Natural killer cell (primary cell): ENCODE measurements at regions not wholly inside any gene's neighbourhood (a gene's known extent, or its start where the extent isn't known, plus 50 kb on each side); places are given as distances from the start of the nearest gene placed in this dataset.

Experiments
- ATAC-seq, 3 donors: fragments of 150-1000 bp in 2 of 3; fragments of 200-7000 bp in 1 of 3; cut with Tn5 transposase; 1 replicate in 1 of 3; 2 replicates in 2 of 3; pipeline ENCODE4 v1.10.0; 2021; ENCODE audit warnings: mild to moderate bottlenecking in 2 of 3, moderate library complexity in 2 of 3
- DNase-seq, 2 donors: peaks; one replicate each; pipeline versions ENCODE4 v3.0.0 to v3.0.0-alpha.2; 2013 to 2021; ENCODE audit warnings: mixed read lengths in 1 of 2
- H3K27ac ChIP-seq: one replicate; pipeline ENCODE4 v1.5.1; 2013; ENCODE audit warnings: mild to moderate bottlenecking, low read length
- H3K27me3 ChIP-seq: one replicate; pipeline ENCODE4 v1.6.1; 2013; ENCODE audit warnings: low read length; ENCODE audit not compliant: control insufficient read depth, insufficient read depth
- H3K36me3 ChIP-seq: one replicate; pipeline ENCODE4 v1.6.1; 2013; ENCODE audit warnings: low read length; ENCODE audit not compliant: control insufficient read depth, insufficient read depth
- H3K4me1 ChIP-seq: one replicate; pipeline ENCODE4 v1.6.1; 2013; ENCODE audit warnings: low read length; ENCODE audit not compliant: control insufficient read depth, insufficient read depth
- H3K4me3 ChIP-seq: one replicate; pipeline ENCODE4 v1.5.1; 2013; ENCODE audit warnings: low read length
- H3K9me3 ChIP-seq: one replicate; pipeline ENCODE4 v1.6.1; 2013; ENCODE audit warnings: low read length; ENCODE audit not compliant: control insufficient read depth, insufficient read depth
- H3K27ac Mint-ChIP-seq, 2 donors: one replicate each; pipeline ENCODE4 v1.8.0; 2022; ENCODE audit warnings: mild to moderate bottlenecking in 2 of 2, mixed read lengths in 2 of 2, moderate library complexity in 1 of 2
- H3K27me3 Mint-ChIP-seq, 2 donors: one replicate each; pipeline ENCODE4 v1.8.0; 2022; ENCODE audit warnings: low read depth in 2 of 2, mixed read lengths in 2 of 2
- H3K36me3 Mint-ChIP-seq: one replicate; pipeline ENCODE4 v1.8.0; 2022; ENCODE audit warnings: mixed read lengths
- H3K4me1 Mint-ChIP-seq, 2 donors: one replicate each; pipeline ENCODE4 v1.8.0; 2022; ENCODE audit warnings: mixed read lengths in 2 of 2
- H3K4me3 Mint-ChIP-seq: one replicate; pipeline ENCODE4 v1.8.0; 2022; ENCODE audit warnings: mild to moderate bottlenecking, moderate library complexity, mixed read lengths
- H3K9me3 Mint-ChIP-seq, 2 donors: one replicate each; pipeline ENCODE4 v1.8.0; 2022; ENCODE audit warnings: mixed read lengths in 2 of 2
- WGBS: methylation state at CpG from one replicate; pipeline ENCODE4 v1.1.7; 2013; ENCODE audit warnings: missing lambda C conversion rate; ENCODE audit not compliant: insufficient coverage; 5-methylcytosine and 5-hydroxymethylcytosine counted together
- intact Hi-C: fragments of 100-400 bp; cut with micrococcal nuclease; formaldehyde crosslinking; loops from one replicate; pipeline ENCODE4 v1.14.2; 2022
- TF ChIP-seq, protein P1 (sequence below): fragments of 200-600 bp; IDR thresholded peaks from one replicate; pipeline ENCODE4 v1.8.0; 2022; ENCODE audit warnings: antibody characterized with exemption

DNA sequence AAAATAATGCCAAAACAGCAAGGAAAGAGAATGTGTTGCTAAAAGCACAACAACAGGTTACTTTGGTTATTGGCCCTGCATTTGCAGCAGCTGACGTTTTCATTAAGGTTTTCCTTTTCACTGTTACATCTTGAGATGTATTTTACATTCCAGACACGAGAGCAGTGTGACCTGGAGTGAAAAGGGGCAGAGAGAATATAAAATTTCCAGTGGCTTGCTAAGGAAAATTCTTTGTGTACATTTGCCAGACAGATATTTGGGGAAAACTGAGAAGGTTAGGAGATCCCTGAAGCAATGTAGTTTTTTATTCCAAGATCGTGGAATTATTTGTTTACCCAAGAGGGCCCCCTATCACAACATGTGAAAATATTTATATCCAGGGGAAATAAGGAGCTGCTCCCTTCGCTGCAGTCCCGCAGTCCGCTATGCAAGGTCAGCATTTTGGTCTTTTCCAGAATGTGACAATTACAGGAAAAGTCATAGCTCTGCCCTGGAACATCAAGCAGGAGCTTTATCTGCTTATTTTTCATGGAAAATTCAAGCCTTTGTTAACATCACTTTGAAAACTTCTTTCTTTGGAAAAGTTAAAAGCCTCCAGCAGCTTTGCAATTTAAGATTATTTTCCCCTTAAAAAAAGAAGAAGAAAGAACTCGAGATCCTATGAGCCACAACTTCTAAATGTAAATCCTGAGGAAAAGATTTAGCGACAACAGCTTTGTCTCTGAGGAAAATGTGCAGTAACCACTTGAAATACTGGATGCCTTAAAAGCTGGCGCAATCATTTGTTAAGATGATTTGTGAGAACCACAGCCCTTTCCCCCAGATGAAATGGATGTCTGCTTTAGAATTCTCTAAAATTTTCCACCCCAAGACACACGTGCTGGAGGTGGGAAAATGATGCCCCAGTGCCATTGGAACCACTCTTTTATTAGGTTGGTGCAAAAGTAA lies 256.4 kb upstream of the TPM1 start:
- intact Hi-C loops, result no loop called here
- no peaks in the 10 kb centered on the region for H3K36me3 Mint-ChIP-seq

GRCh38 chr15:62787401-62787800 lies 255.1 kb upstream of the TPM1 start:
- Histone ChIP-seq H3K9me3 (no peaks in the 10 kb centered on the region), H3K4me1 (no peaks in the 10 kb centered on the region), H3K27ac (no peak overlapping the region), H3K36me3 (no peaks in the 10 kb centered on the region), H3K27me3 (no peaks in the 10 kb centered on the region), H3K4me3 (no peak overlapping the region)
- Mint-ChIP-seq H3K27me3 (peaks cover 6 to 13% of the 10 kb centered on the region in 2 donors), H3K27ac (no peak overlapping the region), H3K9me3 (no peaks in the 10 kb centered on the region), H3K36me3 (no peaks in the 10 kb centered on the region), H3K4me1 (no peaks in the 10 kb centered on the region), H3K4me3 (no peak overlapping the region)
- WGBS, result 93% methylated on average over 7 of the region's 7 CpGs
- TF ChIP-seq, protein P1, sequence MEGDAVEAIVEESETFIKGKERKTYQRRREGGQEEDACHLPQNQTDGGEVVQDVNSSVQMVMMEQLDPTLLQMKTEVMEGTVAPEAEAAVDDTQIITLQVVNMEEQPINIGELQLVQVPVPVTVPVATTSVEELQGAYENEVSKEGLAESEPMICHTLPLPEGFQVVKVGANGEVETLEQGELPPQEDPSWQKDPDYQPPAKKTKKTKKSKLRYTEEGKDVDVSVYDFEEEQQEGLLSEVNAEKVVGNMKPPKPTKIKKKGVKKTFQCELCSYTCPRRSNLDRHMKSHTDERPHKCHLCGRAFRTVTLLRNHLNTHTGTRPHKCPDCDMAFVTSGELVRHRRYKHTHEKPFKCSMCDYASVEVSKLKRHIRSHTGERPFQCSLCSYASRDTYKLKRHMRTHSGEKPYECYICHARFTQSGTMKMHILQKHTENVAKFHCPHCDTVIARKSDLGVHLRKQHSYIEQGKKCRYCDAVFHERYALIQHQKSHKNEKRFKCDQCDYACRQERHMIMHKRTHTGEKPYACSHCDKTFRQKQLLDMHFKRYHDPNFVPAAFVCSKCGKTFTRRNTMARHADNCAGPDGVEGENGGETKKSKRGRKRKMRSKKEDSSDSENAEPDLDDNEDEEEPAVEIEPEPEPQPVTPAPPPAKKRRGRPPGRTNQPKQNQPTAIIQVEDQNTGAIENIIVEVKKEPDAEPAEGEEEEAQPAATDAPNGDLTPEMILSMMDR, result no peak
- DNase-seq (no peak), ATAC-seq (no peak)
- intact Hi-C loops, result no loop called here

More for the DNA sequence above, 256.4 kb upstream of the TPM1 start:
- 78% methylated on average over 9 of the region's 10 CpGs for WGBS
- no peak for ATAC-seq
- no peaks in the 10 kb centered on the region for H3K36me3 ChIP-seq
- TF ChIP-seq, protein P1, result no peak
- no peak overlapping the region for H3K4me3 ChIP-seq
- no peak overlapping the region for H3K27ac ChIP-seq
- H3K9me3 ChIP-seq, result no peaks in the 10 kb centered on the region
- H3K9me3 Mint-ChIP-seq, result no peaks in the 10 kb centered on the region
- H3K27me3 ChIP-seq, result no peaks in the 10 kb centered on the region
- peaks cover 6 to 7% of the 10 kb centered on the region in 2 donors for H3K27me3 Mint-ChIP-seq
- no peaks in the 10 kb centered on the region for H3K4me1 ChIP-seq
- H3K4me1 Mint-ChIP-seq, result no peaks in the 10 kb centered on the region
- H3K4me3 Mint-ChIP-seq, result no peak overlapping the region
- H3K27ac Mint-ChIP-seq, result no peak overlapping the region
- DNase-seq, result no peak

DNA sequence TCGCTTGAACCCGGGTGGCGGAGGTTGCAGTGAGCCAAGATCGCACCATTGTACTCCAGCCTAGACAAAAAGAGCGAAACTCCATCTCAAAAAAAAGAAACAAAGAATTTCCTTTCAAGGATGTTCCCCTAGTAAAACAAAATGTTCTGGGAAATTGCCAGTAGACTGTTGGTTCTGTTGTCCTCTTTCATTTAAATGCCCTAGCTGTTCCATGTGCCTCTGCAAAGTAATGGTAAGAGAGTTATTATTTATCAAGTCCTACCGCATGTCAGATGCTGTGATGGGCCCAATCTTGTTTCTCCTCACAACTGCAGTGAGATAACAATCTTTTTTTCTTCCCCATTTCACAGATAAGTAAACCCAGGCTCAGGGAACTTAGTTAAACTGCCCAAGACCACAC lies 254.3 kb upstream of the TPM1 start:
- DNase-seq, result no peak
- 90% methylated on average over 6 of the region's 6 CpGs for WGBS
- no peaks in the 10 kb centered on the region for H3K4me1 ChIP-seq
- TF ChIP-seq, protein P1, result no peak
- Mint-ChIP-seq H3K27ac (no peak overlapping the region), H3K4me1 (no peaks in the 10 kb centered on the region), H3K9me3 (no peaks in the 10 kb centered on the region), H3K27me3 (peaks cover 3 to 13% of the 10 kb centered on the region in 2 donors), H3K36me3 (no peaks in the 10 kb centered on the region), H3K4me3 (no peak overlapping the region)
- no peaks in the 10 kb centered on the region for H3K36me3 ChIP-seq
- H3K9me3 ChIP-seq, result no peaks in the 10 kb centered on the region
- intact Hi-C loops, result no loop called here
- H3K4me3 ChIP-seq, result no peak overlapping the region
- H3K27me3 ChIP-seq, result no peaks in the 10 kb centered on the region
- ATAC-seq, result no peak
- H3K27ac ChIP-seq, result no peak overlapping the region
